HCT116 (cell line): ENCODE measurements at regions not wholly inside any gene's neighbourhood (a gene's known extent, or its start where the extent isn't known, plus 50 kb on each side); places are given as distances from the start of the nearest gene placed in this dataset.

ENCODE experiments used
- ATAC-seq: fragments of 200-7000 bp; cut with Tn5 transposase; 2 replicates; pipeline ENCODE4 v1.9.1; 2020; ENCODE audit warnings: mild to moderate bottlenecking, moderate library complexity
- BruUV-seq: library from RNA; stranded (reverse); fragments of 400-500 nt; replicated peaks from 2 replicates; lab custom pipeline; 2021; lab: Mats Ljungman, UMichigan
- CTCF ChIA-PET: fragments of 300-600 bp; sonication (Branson Sonifier 250); formaldehyde crosslinking; loops from one replicate; lab custom pipeline; 2021; ENCODE audit warnings: antibody characterized with exemption; lab: Charles Lee
- POLR2A ChIA-PET: fragments of 300-600, 350-600 bp; sonication (Branson Sonifier 250); formaldehyde crosslinking; loops from one replicate; lab custom pipeline; 2021; ENCODE audit warnings: antibody characterized with exemption; lab: Charles Lee
- RAD21 ChIA-PET, 2 experiments: fragments of 300-600 bp; sonication (Branson Sonifier 250); formaldehyde crosslinking; loops; one replicate each; lab custom pipeline; 2023; ENCODE audit warnings: low total read pairs in 2 of 2; ENCODE audit not compliant: uncharacterized antibody in 2 of 2, unreplicated experiment in 2 of 2, low non-redundant PET in 1 of 2; lab: Charles Lee
- DNase-seq: peaks from one replicate; pipeline ENCODE4 v3.0.0-alpha.2; 2010; ENCODE audit warnings: low read depth, low spot score
- H2AFZ ChIP-seq: fragments of 200-600 bp; shearing (Covaris generic), sonication (generic); 2 replicates; pipeline ENCODE4 v1.6.1; 2017; ENCODE audit warnings: low read depth, mixed run types, mixed read lengths, antibody characterized with exemption, low read length; ENCODE audit not compliant: poor library complexity, severe bottlenecking
- H3K27ac ChIP-seq: 2 replicates; pipeline ENCODE4 v1.5.1; 2012; ENCODE audit warnings: low read depth, low read length
- H3K27me3 ChIP-seq: fragments of 200-600 bp; sonication (generic); 2 replicates; pipeline ENCODE4 v1.6.1; 2016; ENCODE audit warnings: mixed run types, low read length, mixed read lengths; ENCODE audit not compliant: insufficient read depth
- H3K36me3 ChIP-seq, 2 experiments: fragments of 200-500 bp in 1 of 2; fragments of 200-600 bp in 1 of 2; sonication (Bioruptor generic) in 1 of 2; sonication (generic) in 1 of 2; 2 replicates each; pipeline versions ENCODE4 v1.5.1 to v1.6.1; 2014 to 2016; ENCODE audit warnings: low read length in 2 of 2, inconsistent platforms in 1 of 2, mixed read lengths in 1 of 2, mixed run types in 1 of 2; ENCODE audit not compliant: insufficient read depth in 2 of 2, control insufficient read depth in 1 of 2
- H3K4me1 ChIP-seq, 2 experiments: fragments of 200-600 bp in 1 of 2; sonication (generic) in 1 of 2; 2 replicates each; pipeline versions ENCODE4 v1.5.1 to v1.6.1; 2012 to 2017; ENCODE audit warnings: low read length in 2 of 2, inconsistent platforms in 1 of 2, mild to moderate bottlenecking in 1 of 2, mixed read lengths in 1 of 2, mixed run types in 1 of 2, moderate library complexity in 1 of 2; ENCODE audit not compliant: insufficient read depth in 2 of 2, control insufficient read depth in 1 of 2
- H3K4me2 ChIP-seq: fragments of 200-600 bp; sonication (generic); 2 replicates; pipeline ENCODE4 v1.6.1; 2017; ENCODE audit warnings: mixed run types, low read length, mixed read lengths
- H3K4me3 ChIP-seq, 2 experiments: fragments of 200-600 bp in 1 of 2; sonication (generic) in 1 of 2; replicated peaks in 1 of 2; 2 replicates each; pipeline ENCODE4 v1.5.1; 2011 to 2016; ENCODE audit warnings: low read length in 2 of 2, control low read depth in 1 of 2, low read depth in 1 of 2, mild to moderate bottlenecking in 1 of 2, mixed read lengths in 1 of 2, mixed run types in 1 of 2
- H3K79me2 ChIP-seq: fragments of 200-600 bp; sonication (generic); 2 replicates; pipeline ENCODE4 v1.6.1; 2017; ENCODE audit warnings: mild to moderate bottlenecking, mixed run types, low read length, moderate library complexity, mixed read lengths; ENCODE audit not compliant: insufficient read depth
- H3K9ac ChIP-seq: fragments of 200-600 bp; sonication (generic); 2 replicates; pipeline ENCODE4 v1.6.1; 2016; ENCODE audit warnings: low read length, mixed read lengths
- H3K9me2 ChIP-seq: fragments of 200-600 bp; sonication (generic), shearing (Covaris generic); 2 replicates; pipeline ENCODE4 v1.6.1; 2017; ENCODE audit warnings: mixed run types, mild to moderate bottlenecking, moderate library complexity; ENCODE audit not compliant: insufficient read depth
- H3K9me3 ChIP-seq, 2 experiments: fragments of 200-500 bp in 1 of 2; fragments of 200-600 bp in 1 of 2; sonication (Bioruptor generic) in 1 of 2; sonication (generic) in 1 of 2; 2 replicates each; pipeline ENCODE4 v1.6.1; 2014 to 2017; ENCODE audit warnings: low read length in 2 of 2, mixed read lengths in 2 of 2, inconsistent platforms in 1 of 2, low read depth in 1 of 2, mild to moderate bottlenecking in 1 of 2, mixed run types in 1 of 2, moderate library complexity in 1 of 2; ENCODE audit not compliant: control insufficient read depth in 1 of 2, insufficient read depth in 1 of 2
- H4K20me1 ChIP-seq: fragments of 200-600 bp; sonication (generic), shearing (Covaris generic); 2 replicates; pipeline ENCODE4 v1.6.1; 2017; ENCODE audit warnings: mixed run types, mild to moderate bottlenecking, moderate library complexity; ENCODE audit not compliant: insufficient read depth
- CEBPB ChIP-seq: IDR thresholded peaks from 2 replicates; pipeline ENCODE4 v1.6.1; 2012; ENCODE audit warnings: low read depth
- EZH2 ChIP-seq: fragments of 200-600 bp; sonication (generic); IDR thresholded peaks from 2 replicates; pipeline ENCODE4 v1.6.1; 2017; ENCODE audit warnings: antibody characterized with exemption, mixed run types
- FOSL1 ChIP-seq: IDR thresholded peaks from 2 replicates; pipeline ENCODE4 v1.6.1; 2012; ENCODE audit warnings: low read depth
- JUND ChIP-seq: IDR thresholded peaks from 2 replicates; pipeline ENCODE4 v1.6.1; 2012
- POLR2A ChIP-seq: IDR thresholded peaks from 2 replicates; pipeline ENCODE4 v1.7.0; 2011; ENCODE audit warnings: borderline replicate concordance; ENCODE audit not compliant: insufficient read depth, insufficient read length; ENCODE audit errors: extremely low read depth
- RAD21 ChIP-seq: IDR thresholded peaks from 2 replicates; pipeline ENCODE4 v1.6.1; 2012; ENCODE audit warnings: low read depth, mild to moderate bottlenecking
- SIN3A ChIP-seq: IDR thresholded peaks from 2 replicates; pipeline ENCODE4 v1.6.1; 2012; ENCODE audit warnings: low read depth
- SP1 ChIP-seq: IDR thresholded peaks from 2 replicates; pipeline ENCODE4 v1.6.1; 2012; ENCODE audit warnings: low read depth
- SRF ChIP-seq: IDR thresholded peaks from 2 replicates; pipeline ENCODE4 v1.6.1; 2012; ENCODE audit warnings: low read depth
- TCF7L2 ChIP-seq: IDR thresholded peaks from 2 replicates; pipeline ENCODE4 v1.7.0; 2011; ENCODE audit warnings: borderline replicate concordance, inconsistent platforms; ENCODE audit not compliant: insufficient read depth, insufficient read length; ENCODE audit errors: extremely low read depth
- YY1 ChIP-seq: IDR thresholded peaks from 2 replicates; pipeline ENCODE4 v1.6.1; 2011; ENCODE audit warnings: low read length, low read depth, moderate library complexity, mild to moderate bottlenecking; ENCODE audit not compliant: insufficient replicate concordance; ENCODE audit errors: extremely low read depth
- ZFX ChIP-seq: fragments of 450-650 bp; IDR thresholded peaks from 2 replicates; pipeline ENCODE4 v1.6.1; 2017
- intact Hi-C: fragments of 100-400 bp; cut with micrococcal nuclease; formaldehyde crosslinking; loops from 2 replicates; pipeline ENCODE4 v1.10.0; 2022
- TF ChIP-seq, protein P1 (sequence below): IDR thresholded peaks from 2 replicates; pipeline ENCODE4 v1.6.1; 2012
- TF ChIP-seq, protein P2 (sequence below): IDR thresholded peaks from 2 replicates; pipeline ENCODE4 v1.6.1; 2012
- TF ChIP-seq, protein P3 (sequence below), 3 experiments: fragments of 200-600 bp in 1 of 3; sonication (generic) in 1 of 3; IDR thresholded peaks in 2 of 3; conservative IDR thresholded peaks in 1 of 3; 2 replicates each; pipeline ENCODE4 v1.5.1; 2012 to 2017; ENCODE audit warnings: low read depth in 2 of 3, low read length in 2 of 3, antibody characterized with exemption in 1 of 3, borderline replicate concordance in 1 of 3, control low read depth in 1 of 3, mild to moderate bottlenecking in 1 of 3, mixed read lengths in 1 of 3, mixed run types in 1 of 3, moderate library complexity in 1 of 3; ENCODE audit not compliant: insufficient read depth in 1 of 3
- TF ChIP-seq, protein P4 (sequence below): IDR thresholded peaks from 2 replicates; pipeline ENCODE4 v1.6.1; 2011; ENCODE audit warnings: mild to moderate bottlenecking, low read length, moderate library complexity; ENCODE audit not compliant: insufficient replicate concordance; ENCODE audit errors: extremely low read depth

DNA sequence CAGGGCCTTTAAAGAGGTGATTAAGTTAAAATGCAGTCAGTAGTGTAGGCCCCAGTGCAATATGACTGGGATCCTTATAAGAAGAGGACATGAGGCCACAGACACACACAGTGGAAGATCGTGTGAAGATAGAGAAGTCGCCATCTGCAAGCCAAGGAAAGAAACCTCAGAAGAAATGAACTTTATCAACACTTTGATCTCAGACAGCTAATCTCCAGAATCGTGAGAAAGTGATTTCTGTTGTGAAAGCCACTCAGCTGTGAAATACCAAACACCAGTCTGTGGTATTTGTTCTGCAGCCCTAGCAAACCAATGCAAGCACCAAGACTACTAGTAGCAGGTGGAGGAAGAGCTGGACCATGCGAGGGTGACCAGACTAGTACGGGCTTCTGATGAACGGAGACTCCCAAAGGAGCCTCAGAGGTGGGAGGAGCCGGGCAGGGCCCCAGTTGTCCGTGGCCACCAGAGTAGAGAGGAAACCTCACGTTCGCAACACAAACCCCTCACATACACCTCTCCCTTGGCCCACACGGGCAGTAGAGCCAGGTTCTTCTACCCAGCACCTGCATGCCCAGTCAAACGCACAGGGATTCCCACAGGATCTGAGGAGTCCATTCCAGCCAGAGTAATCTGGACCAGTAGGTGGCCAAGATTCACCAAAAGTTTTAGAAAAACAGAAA, 243.0 kb downstream of the TTC8 start:
- no TSS peak for BruUV-seq
- no peaks in the 10 kb centered on the region for H3K4me1 ChIP-seq
- CTCF ChIA-PET, result no interaction called here
- H3K36me3 ChIP-seq, result no peaks in the 10 kb centered on the region
- H4K20me1 ChIP-seq, result no peaks in the 10 kb centered on the region
- DNase-seq, result no peak
- no peak overlapping the region for H3K4me2 ChIP-seq
- RAD21 ChIA-PET, result no interaction called here
- TF ChIP-seq, protein P1, sequence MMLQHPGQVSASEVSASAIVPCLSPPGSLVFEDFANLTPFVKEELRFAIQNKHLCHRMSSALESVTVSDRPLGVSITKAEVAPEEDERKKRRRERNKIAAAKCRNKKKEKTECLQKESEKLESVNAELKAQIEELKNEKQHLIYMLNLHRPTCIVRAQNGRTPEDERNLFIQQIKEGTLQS, result no peak
- no peak for TF ChIP-seq CEBPB
- TF ChIP-seq, protein P2, sequence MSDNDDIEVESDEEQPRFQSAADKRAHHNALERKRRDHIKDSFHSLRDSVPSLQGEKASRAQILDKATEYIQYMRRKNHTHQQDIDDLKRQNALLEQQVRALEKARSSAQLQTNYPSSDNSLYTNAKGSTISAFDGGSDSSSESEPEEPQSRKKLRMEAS, result no peak
- no peak for TF ChIP-seq FOSL1
- no peaks in the 10 kb centered on the region for H3K27me3 ChIP-seq
- H3K9me3 ChIP-seq, result no peaks in the 10 kb centered on the region
- no peaks in the 10 kb centered on the region for H3K9me2 ChIP-seq
- H3K27ac ChIP-seq, result no peak overlapping the region
- no peak overlapping the region for H2AFZ ChIP-seq
- POLR2A ChIA-PET, result no interaction called here
- no peak overlapping the region for H3K4me3 ChIP-seq
- no peak for ATAC-seq
- intact Hi-C loops, result no loop called here
- no peaks in the 10 kb centered on the region for H3K79me2 ChIP-seq
- no peak overlapping the region for H3K9ac ChIP-seq

DNA sequence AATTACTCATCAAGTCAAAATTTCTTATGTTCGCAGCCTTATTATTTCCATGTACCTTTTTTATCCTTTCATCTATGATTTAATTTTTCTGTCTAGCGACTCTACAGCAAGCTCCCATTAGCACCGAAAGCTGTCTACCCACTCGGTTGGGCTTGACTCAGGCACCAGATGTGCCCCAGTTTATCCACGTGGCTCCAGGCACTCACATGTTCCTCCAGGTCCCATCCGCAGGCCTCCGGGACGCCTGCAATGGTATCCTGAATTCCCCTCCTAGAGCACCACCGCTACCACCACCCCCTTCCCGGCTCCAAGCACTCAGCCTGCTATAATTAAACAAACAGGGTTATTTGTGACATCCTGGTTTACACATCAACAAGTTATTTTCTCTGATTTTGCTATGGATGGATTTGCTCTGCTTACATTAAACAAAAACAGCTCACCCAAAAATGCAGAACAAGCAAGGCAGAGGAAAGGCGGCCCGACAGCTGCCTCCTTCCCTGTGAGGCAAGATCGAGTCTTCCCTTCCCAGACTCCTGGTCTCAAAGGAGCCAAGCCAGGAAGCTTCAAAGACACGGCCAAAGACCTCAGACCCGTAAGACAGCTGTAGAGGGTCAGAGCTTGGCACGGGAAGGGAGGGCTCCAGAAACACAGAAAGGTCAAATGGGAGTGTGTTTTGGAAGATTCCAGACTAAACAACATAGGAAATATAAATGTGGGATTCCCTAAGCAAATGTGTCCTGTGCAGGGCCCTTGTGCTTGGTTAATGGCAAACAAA, 253.8 kb downstream of the TTC8 start:
- Histone ChIP-seq H2AFZ (no peak overlapping the region), H3K9ac (no peak overlapping the region), H3K36me3 (no peaks in the 10 kb centered on the region), H3K4me3 (no peak overlapping the region), H3K9me3 (no peaks in the 10 kb centered on the region), H3K27ac (no peak overlapping the region), H3K4me1 (no peaks in the 10 kb centered on the region), H3K79me2 (no peaks in the 10 kb centered on the region), H3K9me2 (no peaks in the 10 kb centered on the region), H3K27me3 (no peaks in the 10 kb centered on the region), H3K4me2 (no peak overlapping the region), H4K20me1 (no peaks in the 10 kb centered on the region)
- intact Hi-C loops, result no loop called here
- no peak for ATAC-seq
- no TSS peak for BruUV-seq
- ChIA-PET RAD21 (no interaction called here), POLR2A (no interaction called here), CTCF (no interaction called here)
- DNase-seq, result no peak
- no peak for TF ChIP-seq SP1
- TF ChIP-seq CEBPB, result no peak
- TF ChIP-seq JUND, result no peak
- TF ChIP-seq, protein P3, sequence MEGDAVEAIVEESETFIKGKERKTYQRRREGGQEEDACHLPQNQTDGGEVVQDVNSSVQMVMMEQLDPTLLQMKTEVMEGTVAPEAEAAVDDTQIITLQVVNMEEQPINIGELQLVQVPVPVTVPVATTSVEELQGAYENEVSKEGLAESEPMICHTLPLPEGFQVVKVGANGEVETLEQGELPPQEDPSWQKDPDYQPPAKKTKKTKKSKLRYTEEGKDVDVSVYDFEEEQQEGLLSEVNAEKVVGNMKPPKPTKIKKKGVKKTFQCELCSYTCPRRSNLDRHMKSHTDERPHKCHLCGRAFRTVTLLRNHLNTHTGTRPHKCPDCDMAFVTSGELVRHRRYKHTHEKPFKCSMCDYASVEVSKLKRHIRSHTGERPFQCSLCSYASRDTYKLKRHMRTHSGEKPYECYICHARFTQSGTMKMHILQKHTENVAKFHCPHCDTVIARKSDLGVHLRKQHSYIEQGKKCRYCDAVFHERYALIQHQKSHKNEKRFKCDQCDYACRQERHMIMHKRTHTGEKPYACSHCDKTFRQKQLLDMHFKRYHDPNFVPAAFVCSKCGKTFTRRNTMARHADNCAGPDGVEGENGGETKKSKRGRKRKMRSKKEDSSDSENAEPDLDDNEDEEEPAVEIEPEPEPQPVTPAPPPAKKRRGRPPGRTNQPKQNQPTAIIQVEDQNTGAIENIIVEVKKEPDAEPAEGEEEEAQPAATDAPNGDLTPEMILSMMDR (IDR thresholded peaks at IDR 0.05 in 2 of 3, conservative IDR thresholded peaks at IDR 0.05 in 1 of 3; ENCODE audit: borderline replicate concordance in 1 of 3, insufficient read depth in 1 of 3, low read depth in 2 of 3, low read length in 2 of 3), result no peak
- TF ChIP-seq ZFX, result no peak
- no peak for TF ChIP-seq YY1
- TF ChIP-seq SRF, result no peak
- TF ChIP-seq EZH2, result no peak
- no peak for TF ChIP-seq POLR2A
- no peak for TF ChIP-seq TCF7L2
- TF ChIP-seq, protein P4, sequence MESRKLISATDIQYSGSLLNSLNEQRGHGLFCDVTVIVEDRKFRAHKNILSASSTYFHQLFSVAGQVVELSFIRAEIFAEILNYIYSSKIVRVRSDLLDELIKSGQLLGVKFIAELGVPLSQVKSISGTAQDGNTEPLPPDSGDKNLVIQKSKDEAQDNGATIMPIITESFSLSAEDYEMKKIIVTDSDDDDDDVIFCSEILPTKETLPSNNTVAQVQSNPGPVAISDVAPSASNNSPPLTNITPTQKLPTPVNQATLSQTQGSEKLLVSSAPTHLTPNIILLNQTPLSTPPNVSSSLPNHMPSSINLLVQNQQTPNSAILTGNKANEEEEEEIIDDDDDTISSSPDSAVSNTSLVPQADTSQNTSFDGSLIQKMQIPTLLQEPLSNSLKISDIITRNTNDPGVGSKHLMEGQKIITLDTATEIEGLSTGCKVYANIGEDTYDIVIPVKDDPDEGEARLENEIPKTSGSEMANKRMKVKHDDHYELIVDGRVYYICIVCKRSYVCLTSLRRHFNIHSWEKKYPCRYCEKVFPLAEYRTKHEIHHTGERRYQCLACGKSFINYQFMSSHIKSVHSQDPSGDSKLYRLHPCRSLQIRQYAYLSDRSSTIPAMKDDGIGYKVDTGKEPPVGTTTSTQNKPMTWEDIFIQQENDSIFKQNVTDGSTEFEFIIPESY, result no peak
- TF ChIP-seq SIN3A, result no peak
- TF ChIP-seq RAD21, result no peak
